ENCODE measurements at regions not wholly inside any gene's neighbourhood (a gene's known extent, or its start where the extent isn't known, plus 50 kb on each side); places are given as distances from the start of the nearest gene placed in this dataset.
A peak's percentile ranks its signal among the peaks of the same experiment; 100 is the strongest.

DNA sequence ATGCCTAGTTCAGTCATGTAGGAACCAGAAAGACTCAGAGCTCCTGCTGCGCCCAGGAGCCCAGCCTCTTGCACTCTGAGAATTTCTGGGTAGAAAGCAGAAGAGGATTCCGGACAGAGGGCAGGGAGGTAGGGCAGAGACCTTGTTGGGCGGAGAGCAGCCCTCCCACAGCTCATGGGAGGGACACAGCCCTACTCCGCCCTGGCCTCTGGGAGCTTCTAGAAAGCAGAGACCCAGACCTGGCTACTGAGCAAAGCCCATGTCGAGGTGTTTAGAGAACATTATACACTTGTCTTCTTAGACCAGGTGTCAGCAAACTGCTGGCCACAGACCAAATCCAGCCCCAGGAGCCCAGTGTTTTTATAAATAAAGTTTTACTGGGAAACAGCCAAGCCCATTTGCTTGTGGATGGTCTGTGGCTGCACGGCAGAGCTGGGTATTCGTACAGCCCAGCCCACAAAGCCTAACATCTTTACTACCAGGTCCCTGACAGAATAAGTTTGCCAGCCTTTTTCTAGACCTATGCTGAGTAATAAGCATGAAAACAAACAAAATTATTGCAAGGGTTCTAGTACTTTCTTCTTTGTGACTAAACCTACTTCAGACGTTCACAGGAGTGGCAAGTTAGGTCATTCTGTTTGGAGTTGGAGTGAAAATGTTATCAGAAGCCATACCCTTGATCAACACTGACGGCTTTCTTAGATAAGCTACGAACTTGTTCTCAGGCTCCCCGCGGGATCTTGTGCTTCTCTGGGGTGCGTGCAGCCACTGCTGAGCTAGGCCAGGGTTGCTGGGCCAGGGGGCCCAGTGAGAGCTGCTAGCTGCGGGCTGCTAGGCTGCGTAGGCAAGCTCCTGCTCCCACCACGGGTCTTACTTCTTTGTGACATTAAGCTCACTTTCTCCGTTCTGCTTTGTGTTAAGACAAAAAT lies 235.1 kb upstream of the FOXQ1 start:
- Histone ChIP-seq H3K9me3 (ENCODE audit: control insufficient read depth, insufficient read depth, low read depth, low read length) (no peaks in the 10 kb centered on the region), H3K4me1 (ENCODE audit: control insufficient read depth, insufficient read depth, low read length) (peaks cover 11% of the 10 kb centered on the region), H3K4me3 (ENCODE audit: low read depth, low read length) (no peak overlapping the region), H3K27ac (ENCODE audit: extremely low read depth, low read depth, low read length) (no peak overlapping the region; the same call in 1 of the 2 replicates), H3K36me3 (ENCODE audit: control insufficient read depth in 2 of 2, insufficient read depth in 1 of 2, low read length in 2 of 2) (no peaks in the 10 kb centered on the region)
- ChIA-PET CTCF (interaction anchor here (0.6 kb wide), 1 partner anchor 35 kb away, joined by 3 read pairs; no protein-coding TSS in a partner anchor), POLR2A (no interaction called here)
- no peak for TF ChIP-seq ZNF362 (tag by site-specific recombination; IDR thresholded peaks at IDR 0.05)
- TF ChIP-seq KLF1 (tag by site-specific recombination; IDR thresholded peaks at IDR 0.05), result peak; percentile 70

DNA sequence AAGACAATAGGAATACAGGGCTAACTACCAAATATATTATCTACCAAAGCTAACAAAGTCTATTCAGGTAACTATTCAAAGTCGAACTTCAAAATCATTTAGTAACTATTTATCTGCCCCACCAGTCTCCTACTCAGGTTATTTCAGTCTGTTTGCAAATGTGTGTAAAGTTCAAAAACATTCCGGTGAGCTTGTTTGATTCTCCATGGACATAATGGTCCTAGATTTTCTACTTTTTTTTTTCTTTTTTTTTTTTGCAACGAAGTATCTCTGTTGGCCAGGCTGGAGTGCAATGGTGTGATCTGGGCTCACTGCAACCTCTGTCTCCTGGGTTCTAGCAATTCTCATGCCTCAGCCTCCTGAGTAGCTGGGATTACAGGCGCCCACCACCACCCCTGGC lies 236.0 kb upstream of the FOXQ1 start:
- ChIA-PET CTCF (no interaction called here), POLR2A (interaction anchor here (0.7 kb wide), 1 partner anchor 293 kb away, joined by 3 read pairs; no protein-coding TSS in a partner anchor)
- Histone ChIP-seq H3K4me1 (ENCODE audit: control insufficient read depth, insufficient read depth, low read length) (peaks cover 9% of the 10 kb centered on the region; the same call in 1 of the 2 replicates), H3K36me3 (ENCODE audit: control insufficient read depth in 2 of 2, insufficient read depth in 1 of 2, low read length in 2 of 2) (no peaks in the 10 kb centered on the region), H3K4me3 (ENCODE audit: low read depth, low read length) (no peak overlapping the region), H3K9me3 (ENCODE audit: control insufficient read depth, insufficient read depth, low read depth, low read length) (no peaks in the 10 kb centered on the region), H3K27ac (ENCODE audit: extremely low read depth, low read depth, low read length) (no peak overlapping the region)
- TF ChIP-seq BCL11A (tag by site-specific recombination; IDR thresholded peaks at IDR 0.05; ENCODE audit: low read depth) (no peak), ZNF248 (tag by site-specific recombination; IDR thresholded peaks at IDR 0.05) (no peak), BCL11B (tag by site-specific recombination; IDR thresholded peaks at IDR 0.05; ENCODE audit: low read depth) (no peak), TCF7L2 (IDR thresholded peaks at IDR 0.05; ENCODE audit: borderline replicate concordance, low read depth, low read length) (no peak), ZNF292 (tag by site-specific recombination; IDR thresholded peaks at IDR 0.05; ENCODE audit: borderline replicate concordance, low read depth) (no peak), ZNF677 (tag by site-specific recombination; IDR thresholded peaks at IDR 0.05) (no peak), ZNF623 (tag by site-specific recombination; IDR thresholded peaks at IDR 0.05) (no peak), ZNF555 (tag by site-specific recombination; conservative IDR thresholded peaks at IDR 0.05) (no peak), KLF7 (tag by site-specific recombination; IDR thresholded peaks at IDR 0.05; ENCODE audit: borderline replicate concordance) (no peak), ZNF571 (tag by site-specific recombination; IDR thresholded peaks at IDR 0.05) (no peak), KLF9 (tag by site-specific recombination; IDR thresholded peaks at IDR 0.05; ENCODE audit: low read depth) (no peak), ZNF202 (tag by site-specific recombination; IDR thresholded peaks at IDR 0.05; ENCODE audit: borderline replicate concordance) (no peak), ZSCAN16 (tag by site-specific recombination; IDR thresholded peaks at IDR 0.05) (no peak), ZNF274 (IDR thresholded peaks at IDR 0.05; ENCODE audit: low read length) (no peak), ZNF274 (tag by site-specific recombination; IDR thresholded peaks at IDR 0.05; ENCODE audit: borderline replicate concordance) (no peak)
- TF ChIP-seq, protein P1, sequence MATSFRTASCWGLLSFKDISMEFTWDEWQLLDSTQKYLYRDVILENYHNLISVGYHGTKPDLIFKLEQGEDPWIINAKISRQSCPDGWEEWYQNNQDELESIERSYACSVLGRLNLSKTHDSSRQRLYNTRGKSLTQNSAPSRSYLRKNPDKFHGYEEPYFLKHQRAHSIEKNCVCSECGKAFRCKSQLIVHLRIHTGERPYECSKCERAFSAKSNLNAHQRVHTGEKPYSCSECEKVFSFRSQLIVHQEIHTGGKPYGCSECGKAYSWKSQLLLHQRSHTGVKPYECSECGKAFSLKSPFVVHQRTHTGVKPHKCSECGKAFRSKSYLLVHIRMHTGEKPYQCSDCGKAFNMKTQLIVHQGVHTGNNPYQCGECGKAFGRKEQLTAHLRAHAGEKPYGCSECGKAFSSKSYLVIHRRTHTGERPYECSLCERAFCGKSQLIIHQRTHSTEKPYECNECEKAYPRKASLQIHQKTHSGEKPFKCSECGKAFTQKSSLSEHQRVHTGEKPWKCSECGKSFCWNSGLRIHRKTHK (tag by site-specific recombination; IDR thresholded peaks at IDR 0.05), result no peak
- TF ChIP-seq, protein P2, sequence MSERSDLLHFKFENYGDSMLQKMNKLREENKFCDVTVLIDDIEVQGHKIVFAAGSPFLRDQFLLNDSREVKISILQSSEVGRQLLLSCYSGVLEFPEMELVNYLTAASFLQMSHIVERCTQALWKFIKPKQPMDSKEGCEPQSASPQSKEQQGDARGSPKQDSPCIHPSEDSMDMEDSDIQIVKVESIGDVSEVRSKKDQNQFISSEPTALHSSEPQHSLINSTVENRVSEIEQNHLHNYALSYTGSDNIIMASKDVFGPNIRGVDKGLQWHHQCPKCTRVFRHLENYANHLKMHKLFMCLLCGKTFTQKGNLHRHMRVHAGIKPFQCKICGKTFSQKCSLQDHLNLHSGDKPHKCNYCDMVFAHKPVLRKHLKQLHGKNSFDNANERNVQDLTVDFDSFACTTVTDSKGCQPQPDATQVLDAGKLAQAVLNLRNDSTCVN (tag by site-specific recombination; optimal IDR thresholded peaks at IDR 0.05), result no peak
- TF ChIP-seq, protein P3, sequence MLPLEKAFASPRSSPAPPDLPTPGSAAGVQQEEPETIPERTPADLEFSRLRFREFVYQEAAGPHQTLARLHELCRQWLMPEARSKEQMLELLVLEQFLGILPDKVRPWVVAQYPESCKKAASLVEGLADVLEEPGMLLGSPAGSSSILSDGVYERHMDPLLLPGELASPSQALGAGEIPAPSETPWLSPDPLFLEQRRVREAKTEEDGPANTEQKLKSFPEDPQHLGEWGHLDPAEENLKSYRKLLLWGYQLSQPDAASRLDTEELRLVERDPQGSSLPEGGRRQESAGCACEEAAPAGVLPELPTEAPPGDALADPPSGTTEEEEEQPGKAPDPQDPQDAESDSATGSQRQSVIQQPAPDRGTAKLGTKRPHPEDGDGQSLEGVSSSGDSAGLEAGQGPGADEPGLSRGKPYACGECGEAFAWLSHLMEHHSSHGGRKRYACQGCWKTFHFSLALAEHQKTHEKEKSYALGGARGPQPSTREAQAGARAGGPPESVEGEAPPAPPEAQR (tag by site-specific recombination; IDR thresholded peaks at IDR 0.05), result no peak
